Endothelial cell of umbilical vein (primary cell): ENCODE measurements at regions not wholly inside any gene's neighbourhood (a gene's known extent, or its start where the extent isn't known, plus 50 kb on each side); places are given as distances from the start of the nearest gene placed in this dataset.

Experiments
- BruUV-seq: library from RNA; stranded (reverse); fragments of 400-500 nt; replicated peaks from 2 replicates; lab custom pipeline; 2021; lab: Mats Ljungman, UMichigan
- CTCF ChIA-PET: fragments of 300-600, 350-600 bp; sonication (Branson Sonifier 250); formaldehyde crosslinking; loops from one replicate; lab custom pipeline; 2021; ENCODE audit warnings: antibody characterized with exemption, inconsistent platforms; lab: Charles Lee
- POLR2A ChIA-PET: fragments of 300-600, 350-600 bp; sonication (Branson Sonifier 250); formaldehyde crosslinking; loops from one replicate; lab custom pipeline; 2021; ENCODE audit warnings: antibody characterized with exemption, inconsistent platforms; lab: Charles Lee
- DNase-seq: peaks from one replicate; pipeline ENCODE4 v3.0.0-alpha.2; 2011; ENCODE audit warnings: low read depth, low spot score
- FAIRE-seq: peaks from 2 replicates; lab custom pipeline; 2011; peaks lifted over from hg19 to GRCh38; lab: Jason Lieb, UNC
- H2AFZ ChIP-seq: 2 replicates; pipeline ENCODE4 v1.6.0; 2012; ENCODE audit warnings: low read depth, low read length, control low read depth, inconsistent platforms
- H3K27ac ChIP-seq: 2 replicates; pipeline ENCODE4 v1.5.1; 2011; ENCODE audit warnings: low read depth, mild to moderate bottlenecking, control low read depth, low read length, moderate library complexity; ENCODE audit not compliant: insufficient read depth
- H3K27me3 ChIP-seq, 2 experiments: 2 replicates each; pipeline versions ENCODE4 v1.6.0 to v1.6.1; 2011; ENCODE audit warnings: low read length in 2 of 2, mixed read lengths in 1 of 2; ENCODE audit not compliant: control insufficient read depth in 2 of 2, insufficient read depth in 2 of 2
- H3K36me3 ChIP-seq, 2 experiments: 2 replicates in 1 of 2; 3 replicates in 1 of 2; pipeline ENCODE4 v1.5.1; 2011; ENCODE audit warnings: low read length in 2 of 2, mild to moderate bottlenecking in 1 of 2, moderate library complexity in 1 of 2; ENCODE audit not compliant: control insufficient read depth in 2 of 2, insufficient read depth in 2 of 2; ENCODE audit errors: extremely low read depth in 1 of 2
- H3K4me1 ChIP-seq: 3 replicates; pipeline ENCODE4 v1.5.1; 2011; ENCODE audit warnings: mild to moderate bottlenecking, low read length; ENCODE audit not compliant: control insufficient read depth, insufficient read depth; ENCODE audit errors: extremely low read depth
- H3K4me2 ChIP-seq: 2 replicates; pipeline ENCODE4 v1.6.1; 2011; ENCODE audit warnings: low read length, control low read depth, mixed read lengths; ENCODE audit not compliant: insufficient read depth
- H3K4me3 ChIP-seq, 3 experiments: fragments of 200-600 bp in 1 of 3; sonication (generic), shearing (Covaris generic) in 1 of 3; replicated peaks in 1 of 3; 2 replicates each; pipeline ENCODE4 v1.5.1; 2011 to 2016; ENCODE audit warnings: control low read depth in 3 of 3, low read length in 3 of 3, mild to moderate bottlenecking in 2 of 3, inconsistent platforms in 1 of 3, low read depth in 1 of 3, moderate library complexity in 1 of 3; ENCODE audit not compliant: insufficient read depth in 1 of 3
- H3K79me2 ChIP-seq: 2 replicates; pipeline ENCODE4 v1.6.0; 2012; ENCODE audit warnings: low read length, inconsistent platforms; ENCODE audit not compliant: control insufficient read depth, insufficient read depth
- H3K9ac ChIP-seq: replicated peaks from 2 replicates; pipeline ENCODE3; 2011; ENCODE audit warnings: low read length, control low read depth; ENCODE audit not compliant: insufficient read depth; ENCODE audit errors: extremely low read depth
- H3K9me1 ChIP-seq: replicated peaks from 3 replicates; pipeline ENCODE4 v1.6.0; 2011; ENCODE audit warnings: mild to moderate bottlenecking, low read length; ENCODE audit not compliant: control insufficient read depth, insufficient read depth; ENCODE audit errors: extremely low read depth
- H3K9me3 ChIP-seq: replicated peaks from 2 replicates; pipeline ENCODE4 v1.5.1; 2012; ENCODE audit warnings: low read length, inconsistent platforms; ENCODE audit not compliant: control insufficient read depth, insufficient read depth
- H4K20me1 ChIP-seq: replicated peaks from 2 replicates; pipeline ENCODE3; 2011; ENCODE audit warnings: mild to moderate bottlenecking, low read length; ENCODE audit not compliant: control insufficient read depth, insufficient read depth; ENCODE audit errors: extremely low read depth
- EZH2 ChIP-seq: IDR thresholded peaks from 2 replicates; pipeline ENCODE4 v1.6.1; 2012; ENCODE audit warnings: borderline replicate concordance, low read depth, mild to moderate bottlenecking, moderate library complexity, low read length, inconsistent platforms; ENCODE audit not compliant: severe bottlenecking
- FOS ChIP-seq: IDR thresholded peaks from 2 replicates; pipeline ENCODE4 v1.6.1; 2011; ENCODE audit warnings: mild to moderate bottlenecking, low read length, moderate library complexity, borderline replicate concordance; ENCODE audit not compliant: insufficient read depth
- GATA2 ChIP-seq: IDR thresholded peaks from 2 replicates; pipeline ENCODE4 v1.7.0; 2011; ENCODE audit warnings: low read depth, mild to moderate bottlenecking, moderate library complexity, mixed read lengths, low read length; ENCODE audit not compliant: insufficient read length, insufficient read depth
- JUN ChIP-seq: IDR thresholded peaks from 2 replicates; pipeline ENCODE4 v1.6.1; 2011; ENCODE audit warnings: borderline replicate concordance, low read depth; ENCODE audit not compliant: insufficient read length, insufficient read depth
- MYC ChIP-seq: IDR thresholded peaks from one replicate; pipeline ENCODE4 v1.6.1; 2011; ENCODE audit warnings: mild to moderate bottlenecking, low read depth, low read length
- POLR2A ChIP-seq: IDR thresholded peaks from 2 replicates; pipeline ENCODE4 v1.6.1; 2012; ENCODE audit warnings: low read depth, mild to moderate bottlenecking, control low read depth, low read length
- POLR2AphosphoS5 ChIP-seq: IDR thresholded peaks from 2 replicates; pipeline ENCODE4 v1.6.1; 2012; ENCODE audit warnings: low read depth, mild to moderate bottlenecking, control low read depth, low read length, moderate library complexity; ENCODE audit not compliant: insufficient read depth
- dilution Hi-C: fragments of 300-500 bp; cut with MboI; formaldehyde crosslinking; loops from one replicate; pipeline ENCODE4 v1.15.0; 2019; ENCODE audit warnings: low sequenced_read_pairs; ENCODE audit not compliant: extremely low pct_ligation_motif_present
- intact Hi-C: fragments of 100-400 bp; cut with micrococcal nuclease; formaldehyde crosslinking; loops from one replicate; pipeline ENCODE4 v1.10.0; 2022
- TF ChIP-seq, protein P1 (sequence below): IDR thresholded peaks from 2 replicates; pipeline ENCODE4 v1.6.1; 2011; ENCODE audit not compliant: insufficient read depth, insufficient read length
- TF ChIP-seq, protein P2 (sequence below), 2 donors: IDR thresholded peaks; 1 replicate in 1 of 2; 2 replicates in 1 of 2; pipeline ENCODE4 v1.5.1; 2011; ENCODE audit warnings: low read length in 2 of 2, mild to moderate bottlenecking in 2 of 2, moderate library complexity in 2 of 2, control low read depth in 1 of 2, inconsistent platforms in 1 of 2, low read depth in 1 of 2; ENCODE audit not compliant: insufficient read depth in 1 of 2; ENCODE audit errors: extremely low read depth in 1 of 2

DNA sequence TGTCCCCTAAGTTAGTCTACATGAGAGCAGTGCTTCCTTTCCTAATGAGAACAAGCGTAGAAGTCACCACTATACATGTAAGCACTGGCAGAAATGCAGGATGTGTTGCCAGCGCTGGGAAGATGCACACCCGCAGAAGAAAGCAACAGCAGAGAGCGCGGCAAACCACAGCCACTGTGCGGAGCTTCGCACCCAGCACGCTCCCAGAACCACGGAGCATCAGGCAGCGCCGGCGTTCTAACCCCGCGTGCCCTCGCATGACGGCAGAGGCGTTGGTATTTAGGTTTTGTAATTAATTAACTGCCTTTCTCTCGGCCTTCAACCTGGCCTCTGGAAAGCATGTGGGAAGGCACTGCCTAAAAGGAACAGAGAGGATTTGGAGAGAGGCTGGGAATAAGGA, 69.1 kb downstream of the OLIG1 start:
- H3K9me3 ChIP-seq, result no peaks in the 10 kb centered on the region
- no peak overlapping the region for H3K4me2 ChIP-seq
- H3K4me1 ChIP-seq, result no peaks in the 10 kb centered on the region
- peaks cover 2 to 3% of the 10 kb centered on the region in 2 experiments for H3K27me3 ChIP-seq
- intact Hi-C loops, result no loop called here
- FAIRE-seq, result no peak
- no peak for DNase-seq
- no peaks in the 10 kb centered on the region for H3K36me3 ChIP-seq
- no peaks in the 10 kb centered on the region for H4K20me1 ChIP-seq
- dilution Hi-C loops, result no loop called here
- H3K4me3 ChIP-seq, result no peak overlapping the region
- H2AFZ ChIP-seq, result no peak overlapping the region
- TF ChIP-seq POLR2AphosphoS5 (no peak), JUN (no peak)
- no peaks in the 10 kb centered on the region for H3K9me1 ChIP-seq
- no peak overlapping the region for H3K27ac ChIP-seq
- H3K9ac ChIP-seq, result no peak overlapping the region
- no peaks in the 10 kb centered on the region for H3K79me2 ChIP-seq
- ChIA-PET POLR2A (no interaction called here), CTCF (no interaction called here)
- BruUV-seq, result no TSS peak

DNA sequence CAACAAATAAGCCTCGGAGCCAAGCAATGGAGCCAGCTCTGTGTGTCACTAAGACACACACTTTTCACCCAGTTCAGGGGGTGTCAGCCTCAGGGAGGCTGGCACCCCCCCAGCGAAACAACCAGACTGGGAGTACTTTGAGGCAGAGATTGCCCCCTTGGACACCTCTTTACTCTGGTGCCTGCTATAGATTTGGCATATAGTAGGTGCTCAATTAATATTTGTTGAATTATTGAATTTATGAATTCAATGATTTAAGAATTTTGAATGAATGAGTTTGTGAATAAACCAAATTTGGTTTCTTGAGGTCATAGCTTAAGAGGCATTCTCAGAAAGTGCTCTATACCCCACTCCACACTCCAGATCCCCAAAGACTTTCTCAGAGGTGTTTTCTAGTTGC, 70.3 kb downstream of the OLIG1 start:
- dilution Hi-C loops, result no loop called here
- CTCF ChIA-PET, result no interaction called here

More for the DNA sequence above, 70.3 kb downstream of the OLIG1 start:
- H3K79me2 ChIP-seq, result no peaks in the 10 kb centered on the region
- H4K20me1 ChIP-seq, result no peaks in the 10 kb centered on the region
- H3K27me3 ChIP-seq, result peaks cover 2 to 7% of the 10 kb centered on the region in 2 experiments
- intact Hi-C loops, result no loop called here
- TF ChIP-seq JUN (no peak), FOS (no peak), GATA2 (no peak), EZH2 (no peak), POLR2AphosphoS5 (no peak), MYC (no peak), POLR2A (no peak)
- TF ChIP-seq, protein P1, sequence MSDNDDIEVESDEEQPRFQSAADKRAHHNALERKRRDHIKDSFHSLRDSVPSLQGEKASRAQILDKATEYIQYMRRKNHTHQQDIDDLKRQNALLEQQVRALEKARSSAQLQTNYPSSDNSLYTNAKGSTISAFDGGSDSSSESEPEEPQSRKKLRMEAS, result no peak
- TF ChIP-seq, protein P2, sequence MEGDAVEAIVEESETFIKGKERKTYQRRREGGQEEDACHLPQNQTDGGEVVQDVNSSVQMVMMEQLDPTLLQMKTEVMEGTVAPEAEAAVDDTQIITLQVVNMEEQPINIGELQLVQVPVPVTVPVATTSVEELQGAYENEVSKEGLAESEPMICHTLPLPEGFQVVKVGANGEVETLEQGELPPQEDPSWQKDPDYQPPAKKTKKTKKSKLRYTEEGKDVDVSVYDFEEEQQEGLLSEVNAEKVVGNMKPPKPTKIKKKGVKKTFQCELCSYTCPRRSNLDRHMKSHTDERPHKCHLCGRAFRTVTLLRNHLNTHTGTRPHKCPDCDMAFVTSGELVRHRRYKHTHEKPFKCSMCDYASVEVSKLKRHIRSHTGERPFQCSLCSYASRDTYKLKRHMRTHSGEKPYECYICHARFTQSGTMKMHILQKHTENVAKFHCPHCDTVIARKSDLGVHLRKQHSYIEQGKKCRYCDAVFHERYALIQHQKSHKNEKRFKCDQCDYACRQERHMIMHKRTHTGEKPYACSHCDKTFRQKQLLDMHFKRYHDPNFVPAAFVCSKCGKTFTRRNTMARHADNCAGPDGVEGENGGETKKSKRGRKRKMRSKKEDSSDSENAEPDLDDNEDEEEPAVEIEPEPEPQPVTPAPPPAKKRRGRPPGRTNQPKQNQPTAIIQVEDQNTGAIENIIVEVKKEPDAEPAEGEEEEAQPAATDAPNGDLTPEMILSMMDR (IDR thresholded peaks at IDR 0.05; ENCODE audit: extremely low read depth in 1 of 2, insufficient read depth in 1 of 2, low read depth in 1 of 2, low read length in 2 of 2), result no peak
- H3K9ac ChIP-seq, result no peak overlapping the region
- POLR2A ChIA-PET, result no interaction called here
- H2AFZ ChIP-seq, result no peak overlapping the region
- H3K36me3 ChIP-seq, result no peaks in the 10 kb centered on the region
- FAIRE-seq (no peak), DNase-seq (no peak)
- H3K4me1 ChIP-seq, result no peaks in the 10 kb centered on the region
- H3K27ac ChIP-seq, result no peak overlapping the region
- H3K9me1 ChIP-seq, result no peaks in the 10 kb centered on the region
- no peaks in the 10 kb centered on the region for H3K9me3 ChIP-seq
- no peak overlapping the region for H3K4me3 ChIP-seq
- H3K4me2 ChIP-seq, result no peak overlapping the region
- no TSS peak for BruUV-seq
